HepG2 (cell line): ENCODE measurements at regions not wholly inside any gene's neighbourhood (a gene's known extent, or its start where the extent isn't known, plus 50 kb on each side); places are given as distances from the start of the nearest gene placed in this dataset.

Source experiments
- DMTF1 ChIP-seq: sonication (generic); formaldehyde crosslinking; IDR thresholded peaks from 2 replicates; pipeline ENCODE4 v1.4.0; 2020; ENCODE audit warnings: mild to moderate bottlenecking, missing genetic modification reagents
- JUNB ChIP-seq: sonication (generic); formaldehyde crosslinking; IDR thresholded peaks from 2 replicates; pipeline ENCODE4 v1.8.0; 2022; ENCODE audit warnings: missing genetic modification reagents, mild to moderate bottlenecking, borderline replicate concordance
- KDM6A ChIP-seq: IDR thresholded peaks from 2 replicates; pipeline ENCODE4 v1.6.1; 2016; ENCODE audit warnings: low read depth
- KMT2B ChIP-seq: IDR thresholded peaks from 2 replicates; pipeline ENCODE4 v1.6.1; 2016; ENCODE audit warnings: missing genetic modification reagents, missing compliant biosample characterization
- MED1 ChIP-seq: sonication (generic); formaldehyde crosslinking; IDR thresholded peaks from 2 replicates; pipeline ENCODE4 v1.4.0; 2020; ENCODE audit warnings: missing genetic modification reagents
- MTERF4 ChIP-seq: sonication (generic); formaldehyde crosslinking; IDR thresholded peaks from 2 replicates; pipeline ENCODE4 v1.8.0; 2023; ENCODE audit warnings: mild to moderate bottlenecking, missing genetic modification reagents
- MYC ChIP-seq: sonication (generic); formaldehyde crosslinking; IDR thresholded peaks from 2 replicates; pipeline ENCODE4 v1.9.0; 2021; ENCODE audit warnings: missing genetic modification reagents, borderline replicate concordance
- PRMT3 ChIP-seq: sonication (generic); formaldehyde crosslinking; IDR thresholded peaks from 2 replicates; pipeline ENCODE4 v1.8.1; 2022; ENCODE audit warnings: low read depth, mild to moderate bottlenecking, moderate library complexity, missing genetic modification reagents, borderline replicate concordance
- SSRP1 ChIP-seq: IDR thresholded peaks from 2 replicates; pipeline ENCODE4 v1.6.1; 2016; ENCODE audit warnings: control low read depth
- TFE3 ChIP-seq: IDR thresholded peaks from 2 replicates; pipeline ENCODE4 v1.6.1; 2016
- ZBTB7A ChIP-seq: sonication (generic); formaldehyde crosslinking; IDR thresholded peaks from 2 replicates; pipeline ENCODE4 v1.8.0; 2022; ENCODE audit warnings: mild to moderate bottlenecking, missing genetic modification reagents
- ZFX ChIP-seq: sonication (generic); formaldehyde crosslinking; IDR thresholded peaks from 2 replicates; pipeline ENCODE4 v1.4.0; 2020; ENCODE audit warnings: mild to moderate bottlenecking, low read depth, missing genetic modification reagents, moderate library complexity
- ZMAT5 ChIP-seq: sonication (generic); formaldehyde crosslinking; IDR thresholded peaks from 2 replicates; pipeline ENCODE4 v1.5.0; 2020; ENCODE audit warnings: mild to moderate bottlenecking, low read depth, missing genetic modification reagents, borderline replicate concordance
- ZNF180 ChIP-seq: sonication (generic); formaldehyde crosslinking; IDR thresholded peaks from 2 replicates; pipeline ENCODE4 v1.4.0; 2020; ENCODE audit warnings: low read depth, missing genetic modification reagents, borderline replicate concordance
- ZNF24 ChIP-seq: fragments of 450-650 bp; IDR thresholded peaks from 2 replicates; pipeline ENCODE4 v1.6.1; 2017; ENCODE audit warnings: antibody characterized with exemption, mild to moderate bottlenecking
- ZNF260 ChIP-seq: sonication (generic); formaldehyde crosslinking; IDR thresholded peaks from 2 replicates; pipeline ENCODE4 v1.4.0; 2020; ENCODE audit warnings: missing genetic modification reagents, low read depth, mild to moderate bottlenecking, borderline replicate concordance
- ZNF30 ChIP-seq: sonication (generic); formaldehyde crosslinking; IDR thresholded peaks from 2 replicates; pipeline ENCODE4 v1.5.0; 2020; ENCODE audit warnings: mild to moderate bottlenecking, missing genetic modification reagents
- ZNF598 ChIP-seq: sonication (generic); formaldehyde crosslinking; IDR thresholded peaks from 2 replicates; pipeline ENCODE4 v1.5.1; 2020; ENCODE audit warnings: mild to moderate bottlenecking, missing genetic modification reagents, borderline replicate concordance
- ZNF670 ChIP-seq: sonication (generic); formaldehyde crosslinking; IDR thresholded peaks from 2 replicates; pipeline ENCODE4 v1.8.0; 2022; ENCODE audit warnings: mild to moderate bottlenecking, missing genetic modification reagents, borderline replicate concordance
- ZNF687 ChIP-seq: sonication (generic); formaldehyde crosslinking; IDR thresholded peaks from 2 replicates; pipeline ENCODE4 v1.5.1; 2020; ENCODE audit warnings: mild to moderate bottlenecking, missing genetic modification reagents, moderate library complexity
- ZSCAN29 ChIP-seq: sonication (generic); formaldehyde crosslinking; conservative IDR thresholded peaks from 2 replicates; pipeline ENCODE4 v1.4.0; 2020; ENCODE audit warnings: mild to moderate bottlenecking, missing genetic modification reagents

- TF ChIP-seq MED1 (CRISPR knock-in tag) (peak; percentile 95), ZNF670 (CRISPR knock-in tag) (peak; percentile 43; the same call in 1 of the 2 replicates), ZNF598 (CRISPR knock-in tag) (no peak), ZNF180 (CRISPR knock-in tag) (no peak), MTERF4 (no peak), ZNF30 (CRISPR knock-in tag) (no peak), JUNB (CRISPR knock-in tag) (peak; percentile 58; the same call in 1 of the 2 replicates), ZNF260 (CRISPR knock-in tag) (no peak), KDM6A (CRISPR knock-in tag) (peak; percentile 83), MYC (peak; percentile 53; the same call in 1 of the 2 replicates), TFE3 (CRISPR knock-in tag) (peak; percentile 76; the same call in 1 of the 2 replicates), SSRP1 (CRISPR knock-in tag) (0 out of 2 replicates have a peak, but pooled peaks have one; percentile 7), ZBTB7A (CRISPR knock-in tag) (peak; percentile 61; the same call in 1 of the 2 replicates), ZNF687 (CRISPR knock-in tag) (peak; percentile 85), ZNF24 (no peak), PRMT3 (no peak), ZSCAN29 (no peak), ZFX (CRISPR knock-in tag) (peak; percentile 58), ZMAT5 (CRISPR knock-in tag) (no peak), KMT2B (no peak), DMTF1 (no peak)
These were observed 265.9 kb downstream of the SOX9 start (continued) for GRCh38 chr17:72386619-72387237.
